Esophagus squamous epithelium (tissue), 5 donors: ENCODE measurements at regions not wholly inside any gene's neighbourhood (a gene's known extent, or its start where the extent isn't known, plus 50 kb on each side); places are given as distances from the start of the nearest gene placed in this dataset.

Experiments
- DNase-seq: peaks from one replicate; lab custom pipeline; 2025; lab: John Stamatoyannopoulos, UW
- H3K27ac ChIP-seq, 4 donors: fragments of 200-600 bp; sonication (generic); one replicate each; pipeline ENCODE4 v1.5.1; 2016 to 2019; ENCODE audit warnings: mild to moderate bottlenecking in 1 of 4
- H3K27me3 ChIP-seq, 4 donors: fragments of 200-600 bp; sonication (generic); 1 replicate in 3 of 4; 2 replicates in 1 of 4; pipeline versions ENCODE4 v1.5.1 to v1.6.0; 2017 to 2021; ENCODE audit warnings: antibody characterized with exemption in 1 of 4
- H3K36me3 ChIP-seq, 3 donors: fragments of 200-600 bp; sonication (generic); one replicate each; pipeline ENCODE4 v1.5.1; 2016 to 2019
- H3K4me1 ChIP-seq, 3 donors: fragments of 200-600 bp; sonication (generic); one replicate each; pipeline ENCODE4 v1.5.1; 2017 to 2019
- H3K4me3 ChIP-seq, 4 donors: fragments of 200-600 bp; sonication (generic); 1 replicate in 3 of 4; 2 replicates in 1 of 4; pipeline ENCODE4 v1.5.1; 2016 to 2019; ENCODE audit warnings: mild to moderate bottlenecking in 2 of 4, moderate library complexity in 1 of 4
- H3K9me3 ChIP-seq, 3 donors: fragments of 200-600 bp; sonication (generic); one replicate each; pipeline ENCODE4 v1.5.1; 2016 to 2019
- CTCF ChIP-seq, 6 experiments: fragments of 450-650 bp in 4 of 6; fragments of 200-600 bp in 2 of 6; sonication (generic) in 2 of 6; IDR thresholded peaks; one replicate each; pipeline ENCODE4 v1.5.1; 2016 to 2019; ENCODE audit warnings: antibody characterized with exemption in 6 of 6, mild to moderate bottlenecking in 4 of 6, moderate library complexity in 4 of 6
- POLR2A ChIP-seq, 4 donors: fragments of 450-650 bp; IDR thresholded peaks; one replicate each; pipeline ENCODE4 v1.6.1; 2017; ENCODE audit warnings: antibody characterized with exemption in 4 of 4, mild to moderate bottlenecking in 4 of 4, moderate library complexity in 3 of 4
- WGBS, 2 donors: methylation state at CpG; one replicate each; pipeline ENCODE4 v1.1.5; 2018; 5-methylcytosine and 5-hydroxymethylcytosine counted together
- intact Hi-C: fragments of 100-400 bp; cut with DNase I; formaldehyde crosslinking; loops from one replicate; pipeline ENCODE4 v1.15.0; 2022
- donor health status: DM: yes; HTN: yes; CAD: no.

- no peak for DNase-seq
- Histone ChIP-seq H3K27me3 (no peaks in the 10 kb centered on the region), H3K4me3 (no peak overlapping the region), H3K9me3 (no peaks in the 10 kb centered on the region), H3K4me1 (no peaks in the 10 kb centered on the region), H3K36me3 (no peaks in the 10 kb centered on the region), H3K27ac (no peak overlapping the region)
- intact Hi-C loops: no loop called here
- no peak for TF ChIP-seq POLR2A (IDR thresholded peaks at IDR 0.05)
- TF ChIP-seq CTCF (IDR thresholded peaks at IDR 0.05): no peak
- 22 to 42% methylated on average over 2 of the region's 2 CpGs for WGBS, 2 donors
Measured at GRCh38 chr4:126794363-126794762, 838.4 kb upstream of the INTU start.

GRCh38 chr4:126798214-126798613 lies 834.5 kb upstream of the INTU start:
- Histone ChIP-seq H3K9me3 (no peaks in the 10 kb centered on the region), H3K4me1 (no peaks in the 10 kb centered on the region), H3K27ac (no peak overlapping the region), H3K27me3 (no peaks in the 10 kb centered on the region), H3K4me3 (no peak overlapping the region), H3K36me3 (no peaks in the 10 kb centered on the region)
- DNase-seq: no peak
- TF ChIP-seq CTCF (IDR thresholded peaks at IDR 0.05) (no peak), POLR2A (IDR thresholded peaks at IDR 0.05) (no peak)
- intact Hi-C loops: no loop called here
- WGBS, 2 donors: 76 to 77% methylated on average over 1 of the region's 1 CpG

- Histone ChIP-seq H3K9me3 (no peaks in the 10 kb centered on the region), H3K4me1 (no peaks in the 10 kb centered on the region), H3K36me3 (no peaks in the 10 kb centered on the region), H3K27ac (no peak overlapping the region), H3K4me3 (no peak overlapping the region), H3K27me3 (no peaks in the 10 kb centered on the region)
- DNase-seq: no peak
- TF ChIP-seq CTCF (IDR thresholded peaks at IDR 0.05): no peak
- TF ChIP-seq POLR2A (IDR thresholded peaks at IDR 0.05): no peak
- intact Hi-C loops: no loop called here
- 66 to 69% methylated on average over 2 of the region's 2 CpGs for WGBS, 2 donors
Measured at GRCh38 chr4:126799416-126799815, 833.3 kb upstream of the INTU start.

GRCh38 chr4:126799971-126800574 lies 832.7 kb upstream of the INTU start:
- Histone ChIP-seq H3K27me3 (no peaks in the 10 kb centered on the region), H3K36me3 (no peaks in the 10 kb centered on the region), H3K4me1 (no peaks in the 10 kb centered on the region), H3K9me3 (no peaks in the 10 kb centered on the region), H3K4me3 (no peak overlapping the region), H3K27ac (no peak overlapping the region)
- 41 to 51% methylated on average over 5 of the region's 5 CpGs for WGBS, 2 donors
- TF ChIP-seq POLR2A (IDR thresholded peaks at IDR 0.05): no peak
- TF ChIP-seq CTCF (IDR thresholded peaks at IDR 0.05): no peak
- intact Hi-C loops: no loop called here
- no peak for DNase-seq

- Histone ChIP-seq H3K4me3 (no peak overlapping the region), H3K36me3 (no peaks in the 10 kb centered on the region), H3K9me3 (no peaks in the 10 kb centered on the region), H3K27ac (no peak overlapping the region), H3K4me1 (no peaks in the 10 kb centered on the region), H3K27me3 (peaks cover 0 to under 1% (median 0%) of the 10 kb centered on the region in 4 donors)
- intact Hi-C loops: no loop called here
- TF ChIP-seq POLR2A (IDR thresholded peaks at IDR 0.05) (no peak), CTCF (IDR thresholded peaks at IDR 0.05) (no peak)
- DNase-seq: no peak
- 25 to 33% methylated on average over 3 of the region's 3 CpGs for WGBS, 2 donors
Measured at GRCh38 chr4:126800575-126801141, 832.1 kb upstream of the INTU start.
